Sigmoid colon (tissue), 6 donors: ENCODE measurements at regions not wholly inside any gene's neighbourhood (a gene's known extent, or its start where the extent isn't known, plus 50 kb on each side); places are given as distances from the start of the nearest gene placed in this dataset.
A peak's percentile ranks its signal among the peaks of the same experiment; 100 is the strongest.

Experiments used
- DNase-seq: peaks from one replicate; pipeline ENCODE4 v3.0.0-alpha.2; 2019
- H3K27ac ChIP-seq, 4 donors: fragments of 200-600 bp; sonication (generic); one replicate each; pipeline ENCODE4 v1.5.1; 2016 to 2019; ENCODE audit warnings: mild to moderate bottlenecking in 1 of 4
- H3K27me3 ChIP-seq, 3 donors: fragments of 200-600 bp; sonication (generic); one replicate each; pipeline ENCODE4 v1.5.1; 2019; ENCODE audit warnings: mild to moderate bottlenecking in 1 of 3
- H3K36me3 ChIP-seq, 4 donors: fragments of 200-600 bp; sonication (generic); one replicate each; pipeline ENCODE4 v1.5.1; 2016 to 2019
- H3K4me1 ChIP-seq, 4 donors: fragments of 200-600 bp; sonication (generic); one replicate each; pipeline ENCODE4 v1.5.1; 2017 to 2019
- H3K4me3 ChIP-seq, 4 donors: fragments of 200-600 bp; sonication (generic); one replicate each; pipeline ENCODE4 v1.5.1; 2017 to 2019; ENCODE audit warnings: mild to moderate bottlenecking in 2 of 4, moderate library complexity in 1 of 4
- H3K9me3 ChIP-seq, 4 donors: fragments of 200-600 bp in 3 of 4; sonication (generic) in 3 of 4; one replicate each; pipeline versions ENCODE4 v1.5.1 to v1.6.1; 2013 to 2019
- CTCF ChIP-seq, 4 experiments: fragments of 450-650 bp in 3 of 4; fragments of 200-600 bp in 1 of 4; IDR thresholded peaks; one replicate each; pipeline ENCODE4 v1.5.1; 2016 to 2019; ENCODE audit warnings: antibody characterized with exemption in 4 of 4, mild to moderate bottlenecking in 3 of 4, moderate library complexity in 2 of 4
- EP300 ChIP-seq, 4 donors: sonication (generic); formaldehyde crosslinking; IDR thresholded peaks; one replicate each; pipeline ENCODE4 v1.6.1; 2017; ENCODE audit warnings: antibody characterized with exemption in 4 of 4
- POLR2A ChIP-seq, 2 donors: fragments of 450-650 bp; IDR thresholded peaks; one replicate each; pipeline ENCODE4 v1.6.1; 2016; ENCODE audit warnings: antibody characterized with exemption in 2 of 2, mild to moderate bottlenecking in 2 of 2, moderate library complexity in 2 of 2
- POLR2AphosphoS5 ChIP-seq, 4 donors: sonication (generic); formaldehyde crosslinking; IDR thresholded peaks; one replicate each; pipeline ENCODE4 v1.6.1; 2017; ENCODE audit warnings: antibody characterized with exemption in 4 of 4
- WGBS, 2 donors: extraction: QIAGEN DNeasy Blood & Tissue Kit; methylation state at CpG; one replicate each; pipeline ENCODE4 v1.1.7; 2013; 5-methylcytosine and 5-hydroxymethylcytosine counted together
- intact Hi-C: fragments of 100-400 bp; cut with DNase I; formaldehyde crosslinking; loops from one replicate; pipeline ENCODE4 v1.15.1; 2023
- donor health status: healthy with polysubstance abuse.
- donor health status: healthy.

- 47 to 76% methylated on average over 3 of the region's 3 CpGs for WGBS, 2 donors
- DNase-seq = no peak
- intact Hi-C loops = no loop called here
- Histone ChIP-seq H3K9me3 (no peaks in the 10 kb centered on the region), H3K27ac (no peak overlapping the region), H3K4me1 (peaks cover 0 to 11% (median 8%) of the 10 kb centered on the region in 4 donors), H3K4me3 (no peak overlapping the region), H3K36me3 (no peaks in the 10 kb centered on the region), H3K27me3 (no peaks in the 10 kb centered on the region)
- TF ChIP-seq EP300 (IDR thresholded peaks at IDR 0.05) (no peak), CTCF (IDR thresholded peaks at IDR 0.05) (no peak), POLR2AphosphoS5 (IDR thresholded peaks at IDR 0.05) (no peak), POLR2A (IDR thresholded peaks at IDR 0.05) (no peak)
Observed at GRCh38 chr3:107962946-107963345, 127.9 kb downstream of the CD47 start.

GRCh38 chr3:107962037-107962436, 128.8 kb downstream of the CD47 start:
- TF ChIP-seq POLR2AphosphoS5 (IDR thresholded peaks at IDR 0.05) (no peak), POLR2A (IDR thresholded peaks at IDR 0.05) (no peak), CTCF (IDR thresholded peaks at IDR 0.05) (no peak), EP300 (IDR thresholded peaks at IDR 0.05) (no peak)
- no peaks in the 10 kb centered on the region for H3K27me3 ChIP-seq
- 95% methylated on average over 4 of the region's 4 CpGs for WGBS, 2 donors

GRCh38 chr3:107959550-107960154, 131.2 kb downstream of the CD47 start:
- TF ChIP-seq POLR2AphosphoS5 (IDR thresholded peaks at IDR 0.05) = no peak
- no peak for TF ChIP-seq EP300 (IDR thresholded peaks at IDR 0.05)
- no peak for TF ChIP-seq CTCF (IDR thresholded peaks at IDR 0.05)
- no peak for TF ChIP-seq POLR2A (IDR thresholded peaks at IDR 0.05)

More at GRCh38 chr3:107962037-107962436, 128.8 kb downstream of the CD47 start:
- no peaks in the 10 kb centered on the region for H3K9me3 ChIP-seq
- H3K36me3 ChIP-seq = no peaks in the 10 kb centered on the region
- H3K27ac ChIP-seq = no peak overlapping the region
- H3K4me1 ChIP-seq = peaks cover 0 to 18% (median 12%) of the 10 kb centered on the region in 4 donors
- no peak for DNase-seq
- intact Hi-C loops = no loop called here
- H3K4me3 ChIP-seq = no peak overlapping the region

GRCh38 chr3:107958146-107958545, 132.7 kb downstream of the CD47 start:
- Histone ChIP-seq H3K36me3 (no peaks in the 10 kb centered on the region), H3K9me3 (no peaks in the 10 kb centered on the region), H3K27ac (peak overlapping the region; percentile 74 to 86 (median 81)), H3K4me1 (peaks cover 0 to 29% (median 19%) of the 10 kb centered on the region in 4 donors), H3K4me3 (no peak overlapping the region), H3K27me3 (no peaks in the 10 kb centered on the region)
- WGBS, 2 donors = 84 to 91% methylated on average over 1 of the region's 1 CpG
- intact Hi-C loops = loop anchor here (5.0 kb wide), 2 partner anchors 129 to 264 kb away; partner anchors contain the start of gene IFT57
- DNase-seq = no peak
- TF ChIP-seq CTCF (IDR thresholded peaks at IDR 0.05) (no peak), POLR2AphosphoS5 (IDR thresholded peaks at IDR 0.05) (no peak), EP300 (IDR thresholded peaks at IDR 0.05) (no peak), POLR2A (IDR thresholded peaks at IDR 0.05) (no peak)

More at GRCh38 chr3:107959550-107960154, 131.2 kb downstream of the CD47 start:
- no peaks in the 10 kb centered on the region for H3K36me3 ChIP-seq
- peaks cover 0 to 29% (median 19%) of the 10 kb centered on the region in 4 donors for H3K4me1 ChIP-seq
- intact Hi-C loops = loop anchor here (5.0 kb wide), 2 partner anchors 128 to 263 kb away; partner anchors contain the start of gene IFT57
- no peak overlapping the region for H3K4me3 ChIP-seq
- no peak overlapping the region for H3K27ac ChIP-seq
- H3K9me3 ChIP-seq = no peaks in the 10 kb centered on the region
- no peaks in the 10 kb centered on the region for H3K27me3 ChIP-seq
- WGBS, 2 donors = 49 to 95% methylated on average over 2 of the region's 2 CpGs
- no peak for DNase-seq
